Esophagus squamous epithelium (tissue), 5 donors: ENCODE measurements at regions not wholly inside any gene's neighbourhood (a gene's known extent, or its start where the extent isn't known, plus 50 kb on each side); places are given as distances from the start of the nearest gene placed in this dataset.
"Not testable (repeated sequence)": the region's sequence is repeated elsewhere in the genome, so short reads cannot be mapped to it uniquely, and the experiment has no call there.

Source experiments
- DNase-seq: peaks from one replicate; lab custom pipeline; 2025; lab: John Stamatoyannopoulos, UW
- H3K27ac ChIP-seq, 4 donors: fragments of 200-600 bp; sonication (generic); one replicate each; pipeline ENCODE4 v1.5.1; 2016 to 2019; ENCODE audit warnings: mild to moderate bottlenecking in 1 of 4
- H3K27me3 ChIP-seq, 4 donors: fragments of 200-600 bp; sonication (generic); 1 replicate in 3 of 4; 2 replicates in 1 of 4; pipeline versions ENCODE4 v1.5.1 to v1.6.0; 2017 to 2021; ENCODE audit warnings: antibody characterized with exemption in 1 of 4
- H3K36me3 ChIP-seq, 3 donors: fragments of 200-600 bp; sonication (generic); one replicate each; pipeline ENCODE4 v1.5.1; 2016 to 2019
- H3K4me1 ChIP-seq, 3 donors: fragments of 200-600 bp; sonication (generic); one replicate each; pipeline ENCODE4 v1.5.1; 2017 to 2019
- H3K4me3 ChIP-seq, 4 donors: fragments of 200-600 bp; sonication (generic); 1 replicate in 3 of 4; 2 replicates in 1 of 4; pipeline ENCODE4 v1.5.1; 2016 to 2019; ENCODE audit warnings: mild to moderate bottlenecking in 2 of 4, moderate library complexity in 1 of 4
- H3K9me3 ChIP-seq, 3 donors: fragments of 200-600 bp; sonication (generic); one replicate each; pipeline ENCODE4 v1.5.1; 2016 to 2019
- CTCF ChIP-seq, 6 experiments: fragments of 450-650 bp in 4 of 6; fragments of 200-600 bp in 2 of 6; sonication (generic) in 2 of 6; IDR thresholded peaks; one replicate each; pipeline ENCODE4 v1.5.1; 2016 to 2019; ENCODE audit warnings: antibody characterized with exemption in 6 of 6, mild to moderate bottlenecking in 4 of 6, moderate library complexity in 4 of 6
- POLR2A ChIP-seq, 4 donors: fragments of 450-650 bp; IDR thresholded peaks; one replicate each; pipeline ENCODE4 v1.6.1; 2017; ENCODE audit warnings: antibody characterized with exemption in 4 of 4, mild to moderate bottlenecking in 4 of 4, moderate library complexity in 3 of 4
- WGBS, 2 donors: methylation state at CpG; one replicate each; pipeline ENCODE4 v1.1.5; 2018; 5-methylcytosine and 5-hydroxymethylcytosine counted together
- intact Hi-C: fragments of 100-400 bp; cut with DNase I; formaldehyde crosslinking; loops from one replicate; pipeline ENCODE4 v1.15.0; 2022
- donor health status: DM: yes; HTN: yes; CAD: no.

- WGBS, 2 donors: 59 to 72% methylated on average over 1 of the region's 1 CpG
- H3K9me3 ChIP-seq: no peaks in the 10 kb centered on the region
- intact Hi-C loops: no loop called here
- no peak for TF ChIP-seq POLR2A (IDR thresholded peaks at IDR 0.05)
- no peak for TF ChIP-seq CTCF (IDR thresholded peaks at IDR 0.05)
- no peak for DNase-seq
- H3K27me3 ChIP-seq: no peaks in the 10 kb centered on the region
- no peaks in the 10 kb centered on the region for H3K36me3 ChIP-seq
- H3K27ac ChIP-seq: no peak overlapping the region
- H3K4me3 ChIP-seq: no peak overlapping the region
- no peaks in the 10 kb centered on the region for H3K4me1 ChIP-seq
Observed at GRCh38 chr11:103733889-103734288, 302.6 kb upstream of the DDI1 start.

GRCh38 chr11:103735497-103736032 lies 300.9 kb upstream of the DDI1 start:
- Histone ChIP-seq H3K27ac (no peak overlapping the region), H3K27me3 (no peaks in the 10 kb centered on the region), H3K9me3 (no peaks in the 10 kb centered on the region), H3K4me3 (no peak overlapping the region), H3K36me3 (no peaks in the 10 kb centered on the region), H3K4me1 (no peaks in the 10 kb centered on the region)
- WGBS, 2 donors: 5 to 32% methylated on average over 4 of the region's 4 CpGs
- DNase-seq: no peak
- intact Hi-C loops: no loop called here
- TF ChIP-seq CTCF (IDR thresholded peaks at IDR 0.05): no peak
- TF ChIP-seq POLR2A (IDR thresholded peaks at IDR 0.05): no peak

GRCh38 chr11:103736315-103737036 lies 300.0 kb upstream of the DDI1 start:
- no peaks in the 10 kb centered on the region for H3K36me3 ChIP-seq
- H3K27me3 ChIP-seq: no peaks in the 10 kb centered on the region
- H3K27ac ChIP-seq: no peak overlapping the region
- intact Hi-C loops: no loop called here
- no peak for TF ChIP-seq POLR2A (IDR thresholded peaks at IDR 0.05)
- TF ChIP-seq CTCF (IDR thresholded peaks at IDR 0.05): no peak
- 68 to 70% methylated on average over 4 of the region's 4 CpGs for WGBS, 2 donors
- H3K9me3 ChIP-seq: no peaks in the 10 kb centered on the region
- DNase-seq: no peak
- H3K4me1 ChIP-seq: no peaks in the 10 kb centered on the region
- no peak overlapping the region for H3K4me3 ChIP-seq

GRCh38 chr11:103737037-103737622 lies 299.3 kb upstream of the DDI1 start:
- no peak for DNase-seq
- whole genome bisulfite sequencing, 2 donors: 42 to 57% methylated on average over 4 of the region's 4 CpGs
- intact Hi-C loops: no loop called here

GRCh38 chr11:103737747-103738146 lies 298.7 kb upstream of the DDI1 start:
- H3K27ac ChIP-seq: no peak overlapping the region
- no peaks in the 10 kb centered on the region for H3K27me3 ChIP-seq
- H3K4me3 ChIP-seq: no peak overlapping the region
- H3K9me3 ChIP-seq: no peaks in the 10 kb centered on the region
- no peaks in the 10 kb centered on the region for H3K36me3 ChIP-seq
- intact Hi-C loops: no loop called here
- 44 to 55% methylated on average over 3 of the region's 3 CpGs for WGBS, 2 donors
- H3K4me1 ChIP-seq: no peaks in the 10 kb centered on the region
- DNase-seq: no peak
- TF ChIP-seq POLR2A (IDR thresholded peaks at IDR 0.05): no peak
- TF ChIP-seq CTCF (IDR thresholded peaks at IDR 0.05): no peak

More at GRCh38 chr11:103737037-103737622, 299.3 kb upstream of the DDI1 start:
- H3K27ac ChIP-seq: no peak overlapping the region
- no peaks in the 10 kb centered on the region for H3K9me3 ChIP-seq
- no peak overlapping the region for H3K4me3 ChIP-seq
- no peak for TF ChIP-seq POLR2A (IDR thresholded peaks at IDR 0.05)
- no peaks in the 10 kb centered on the region for H3K27me3 ChIP-seq
- no peaks in the 10 kb centered on the region for H3K4me1 ChIP-seq
- no peaks in the 10 kb centered on the region for H3K36me3 ChIP-seq

GRCh38 chr11:103739074-103739796 lies 297.2 kb upstream of the DDI1 start:
- H3K4me1 ChIP-seq, H3K36me3 ChIP-seq, H3K27ac ChIP-seq, H3K27me3 ChIP-seq, intact Hi-C loops, H3K9me3 ChIP-seq, DNase-seq: not testable (repeated sequence)
- peak overlapping the region in 2 of 4 donors; percentile 4 to 37 for H3K4me3 ChIP-seq
- WGBS, 2 donors: 24 to 42% methylated on average over 3 to 14 of the region's 18 CpGs
